Left cardiac atrium (tissue), 4 donors: ENCODE measurements at regions not wholly inside any gene's neighbourhood (a gene's known extent, or its start where the extent isn't known, plus 50 kb on each side); places are given as distances from the start of the nearest gene placed in this dataset.
"Not testable (repeated sequence)": the region's sequence is repeated elsewhere in the genome, so short reads cannot be mapped to it uniquely, and the experiment has no call there.

Experiments
- ATAC-seq, 2 donors: fragments of 200-7000 bp; cut with Tn5 transposase; one replicate each; pipeline ENCODE4 v1.9.1; 2020; ENCODE audit warnings: mild to moderate bottlenecking in 2 of 2, moderate library complexity in 2 of 2
- DNase-seq: peaks from one replicate; pipeline ENCODE4 v3.0.0-alpha.2; 2020
- intact Hi-C, 2 donors: fragments of 100-400 bp; cut with DNase I; formaldehyde crosslinking; loops; one replicate each; pipeline versions ENCODE4 v1.14.1 to v1.15.1; 2022 to 2023
- donor health status: DM: no; HTN: yes; CAD: no.
- donor health status: DM: no; HTN: yes; CAD: no; lungs with severe emphysema.
- donor health status: DM: yes; HTN: yes; CAD: no.
- donor health status: Dilated cardiomyopathy.

GRCh38 chr4:164115236-164115635 is 620.7 kb downstream of the TMA16 start:
- no peak for DNase-seq
- ATAC-seq = no peak
- intact Hi-C loops = no loop called here

- DNase-seq = no peak
- intact Hi-C loops = no loop called here
- no peak for ATAC-seq
Observed at GRCh38 chr4:164116286-164116685, 621.8 kb downstream of the TMA16 start.

- intact Hi-C loops = no loop called here
- no peak for DNase-seq
- no peak for ATAC-seq
Observed at GRCh38 chr4:164134388-164134787, 619.5 kb upstream of the SMIM31 start.

GRCh38 chr4:164136180-164136616 is 617.7 kb upstream of the SMIM31 start:
- DNase-seq = no peak
- no peak for ATAC-seq
- intact Hi-C loops = no loop called here

GRCh38 chr4:164138521-164138920 is 615.4 kb upstream of the SMIM31 start:
- peak in 1 of 2 donors; percentile 34 for ATAC-seq
- intact Hi-C loops = no loop called here
- DNase-seq = no peak

GRCh38 chr4:164139291-164139690 is 614.6 kb upstream of the SMIM31 start:
- ATAC-seq (no peak), DNase-seq (no peak)
- intact Hi-C loops = no loop called here

- ATAC-seq, intact Hi-C loops, DNase-seq: not testable (repeated sequence)
Observed at GRCh38 chr4:164141755-164142375, 612.1 kb upstream of the SMIM31 start.

- DNase-seq = no peak
- intact Hi-C loops = no loop called here
- ATAC-seq = no peak
Observed at GRCh38 chr4:164154416-164154815, 599.5 kb upstream of the SMIM31 start.

GRCh38 chr4:164169591-164169990 is 584.3 kb upstream of the SMIM31 start:
- DNase-seq (no peak), ATAC-seq (no peak)
- intact Hi-C loops = no loop called here

GRCh38 chr4:164177153-164177552 is 576.8 kb upstream of the SMIM31 start:
- intact Hi-C loops = no loop called here
- no peak for ATAC-seq
- DNase-seq = no peak

GRCh38 chr4:164177753-164178152 is 576.2 kb upstream of the SMIM31 start:
- DNase-seq (no peak), ATAC-seq (no peak)
- intact Hi-C loops = no loop called here

- intact Hi-C loops = no loop called here
- ATAC-seq (no peak), DNase-seq (no peak)
Observed at GRCh38 chr4:164188236-164188635, 565.7 kb upstream of the SMIM31 start.

- intact Hi-C loops = no loop called here
- no peak for ATAC-seq
Observed at GRCh38 chr4:164192844-164193243, 561.1 kb upstream of the SMIM31 start.

GRCh38 chr4:164193676-164194075 is 560.3 kb upstream of the SMIM31 start:
- ATAC-seq (no peak), DNase-seq (no peak)
- intact Hi-C loops = no loop called here

More at GRCh38 chr4:164192844-164193243, 561.1 kb upstream of the SMIM31 start:
- DNase-seq = no peak

- DNase-seq (no peak), ATAC-seq (no peak)
- intact Hi-C loops = no loop called here
Observed at GRCh38 chr4:164197556-164197955, 556.4 kb upstream of the SMIM31 start.

- intact Hi-C loops = no loop called here
- DNase-seq (no peak), ATAC-seq (no peak)
Observed at GRCh38 chr4:164203476-164203875, 550.5 kb upstream of the SMIM31 start.

- no peak for DNase-seq
- intact Hi-C loops = no loop called here
- peak in 1 of 2 donors; percentile 41 for ATAC-seq
Observed at GRCh38 chr4:164204434-164204833, 549.5 kb upstream of the SMIM31 start.

GRCh38 chr4:164207460-164207859 is 546.5 kb upstream of the SMIM31 start:
- ATAC-seq (no peak), DNase-seq (no peak)
- intact Hi-C loops = no loop called here

- intact Hi-C loops = no loop called here
- DNase-seq (no peak), ATAC-seq (no peak)
Observed at GRCh38 chr4:164210377-164210776, 543.6 kb upstream of the SMIM31 start.

- DNase-seq (no peak), ATAC-seq (peak in 1 of 2 donors; percentile 49)
- intact Hi-C loops = no loop called here
Observed at GRCh38 chr4:164212134-164212533, 541.8 kb upstream of the SMIM31 start.

- ATAC-seq (no peak), DNase-seq (no peak)
- intact Hi-C loops = no loop called here
Observed at GRCh38 chr4:164212714-164213113, 541.2 kb upstream of the SMIM31 start.
